Esophagus squamous epithelium (tissue), 4 donors: ENCODE measurements at regions not wholly inside any gene's neighbourhood (a gene's known extent, or its start where the extent isn't known, plus 50 kb on each side); places are given as distances from the start of the nearest gene placed in this dataset.

Source experiments
- POLR2A ChIP-seq, 4 donors: fragments of 450-650 bp; IDR thresholded peaks; one replicate each; pipeline ENCODE4 v1.6.1; 2017; ENCODE audit warnings: antibody characterized with exemption in 4 of 4, mild to moderate bottlenecking in 4 of 4, moderate library complexity in 3 of 4
- TF ChIP-seq, protein P1 (sequence below), 6 experiments: fragments of 450-650 bp in 4 of 6; fragments of 200-600 bp in 2 of 6; sonication (generic) in 2 of 6; IDR thresholded peaks; one replicate each; pipeline ENCODE4 v1.5.1; 2016 to 2019; ENCODE audit warnings: antibody characterized with exemption in 6 of 6, mild to moderate bottlenecking in 4 of 6, moderate library complexity in 4 of 6

GRCh38 chr6:91720324-91720723, 1133.5 kb upstream of the MAP3K7 start:
- TF ChIP-seq, protein P1, sequence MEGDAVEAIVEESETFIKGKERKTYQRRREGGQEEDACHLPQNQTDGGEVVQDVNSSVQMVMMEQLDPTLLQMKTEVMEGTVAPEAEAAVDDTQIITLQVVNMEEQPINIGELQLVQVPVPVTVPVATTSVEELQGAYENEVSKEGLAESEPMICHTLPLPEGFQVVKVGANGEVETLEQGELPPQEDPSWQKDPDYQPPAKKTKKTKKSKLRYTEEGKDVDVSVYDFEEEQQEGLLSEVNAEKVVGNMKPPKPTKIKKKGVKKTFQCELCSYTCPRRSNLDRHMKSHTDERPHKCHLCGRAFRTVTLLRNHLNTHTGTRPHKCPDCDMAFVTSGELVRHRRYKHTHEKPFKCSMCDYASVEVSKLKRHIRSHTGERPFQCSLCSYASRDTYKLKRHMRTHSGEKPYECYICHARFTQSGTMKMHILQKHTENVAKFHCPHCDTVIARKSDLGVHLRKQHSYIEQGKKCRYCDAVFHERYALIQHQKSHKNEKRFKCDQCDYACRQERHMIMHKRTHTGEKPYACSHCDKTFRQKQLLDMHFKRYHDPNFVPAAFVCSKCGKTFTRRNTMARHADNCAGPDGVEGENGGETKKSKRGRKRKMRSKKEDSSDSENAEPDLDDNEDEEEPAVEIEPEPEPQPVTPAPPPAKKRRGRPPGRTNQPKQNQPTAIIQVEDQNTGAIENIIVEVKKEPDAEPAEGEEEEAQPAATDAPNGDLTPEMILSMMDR (IDR thresholded peaks at IDR 0.05): no peak
- TF ChIP-seq POLR2A (IDR thresholded peaks at IDR 0.05): no peak
